DND-41 (cell line): ENCODE measurements at regions not wholly inside any gene's neighbourhood (a gene's known extent, or its start where the extent isn't known, plus 50 kb on each side); places are given as distances from the start of the nearest gene placed in this dataset.

Experiments used
- ATAC-seq: fragments of 200-7000 bp; cut with Tn5 transposase; 3 replicates; pipeline ENCODE4 v1.9.1; 2021; ENCODE audit warnings: low read depth; ENCODE audit not compliant: insufficient read depth
- DNase-seq: peaks from one replicate; pipeline ENCODE4 v3.0.0-alpha.2; 2020
- H2AFZ ChIP-seq: 2 replicates; pipeline ENCODE4 v1.6.0; 2012; ENCODE audit warnings: low read depth, low read length
- H3K27ac ChIP-seq: 2 replicates; pipeline ENCODE4 v1.5.1; 2012; ENCODE audit warnings: low read length, inconsistent platforms
- H3K27me3 ChIP-seq: fragments of 200-600 bp; sonication (generic); 2 replicates; pipeline ENCODE4 v1.6.0; 2012; ENCODE audit warnings: low read length, mild to moderate bottlenecking, inconsistent platforms; ENCODE audit not compliant: insufficient read depth, poor library complexity
- H3K36me3 ChIP-seq: 2 replicates; pipeline ENCODE4 v1.5.1; 2012; ENCODE audit warnings: low read length, inconsistent platforms; ENCODE audit not compliant: insufficient read depth
- H3K4me1 ChIP-seq: 2 replicates; pipeline ENCODE4 v1.5.1; 2012; ENCODE audit warnings: mild to moderate bottlenecking, low read length; ENCODE audit not compliant: insufficient read depth
- H3K4me2 ChIP-seq: 2 replicates; pipeline ENCODE4 v1.6.0; 2012; ENCODE audit warnings: mild to moderate bottlenecking, moderate library complexity, low read length, inconsistent platforms; ENCODE audit not compliant: insufficient read depth
- H3K4me3 ChIP-seq, 2 experiments: fragments of 200-600 bp in 1 of 2; shearing (Covaris generic) in 1 of 2; 2 replicates each; pipeline ENCODE4 v1.5.1; 2012 to 2016; ENCODE audit warnings: inconsistent platforms in 2 of 2, low read length in 2 of 2, mild to moderate bottlenecking in 2 of 2, low read depth in 1 of 2, moderate library complexity in 1 of 2
- H3K79me2 ChIP-seq: 2 replicates; pipeline ENCODE4 v1.6.0; 2012; ENCODE audit warnings: low read length, inconsistent platforms; ENCODE audit not compliant: insufficient read depth
- H3K9ac ChIP-seq: 2 replicates; pipeline ENCODE4 v1.6.0; 2012; ENCODE audit warnings: low read depth, mild to moderate bottlenecking, inconsistent platforms, low read length, moderate library complexity
- H3K9me3 ChIP-seq: 2 replicates; pipeline ENCODE4 v1.5.1; 2012; ENCODE audit warnings: low read length, moderate library complexity, mild to moderate bottlenecking, inconsistent platforms; ENCODE audit not compliant: insufficient read depth, severe bottlenecking
- H4K20me1 ChIP-seq: 2 replicates; pipeline ENCODE4 v1.6.0; 2012; ENCODE audit warnings: low read length; ENCODE audit not compliant: insufficient read depth
- EZH2 ChIP-seq: IDR thresholded peaks from 3 replicates; pipeline ENCODE4 v1.6.1; 2012; ENCODE audit warnings: borderline replicate concordance, low read depth, mild to moderate bottlenecking, moderate library complexity, low read length, inconsistent platforms; ENCODE audit not compliant: severe bottlenecking
- TF ChIP-seq, protein P1 (sequence below): IDR thresholded peaks from 2 replicates; pipeline ENCODE4 v1.5.1; 2012; ENCODE audit warnings: borderline replicate concordance, low read length, moderate library complexity, mild to moderate bottlenecking; ENCODE audit not compliant: poor library complexity, severe bottlenecking; ENCODE audit errors: extremely low read depth

DNA sequence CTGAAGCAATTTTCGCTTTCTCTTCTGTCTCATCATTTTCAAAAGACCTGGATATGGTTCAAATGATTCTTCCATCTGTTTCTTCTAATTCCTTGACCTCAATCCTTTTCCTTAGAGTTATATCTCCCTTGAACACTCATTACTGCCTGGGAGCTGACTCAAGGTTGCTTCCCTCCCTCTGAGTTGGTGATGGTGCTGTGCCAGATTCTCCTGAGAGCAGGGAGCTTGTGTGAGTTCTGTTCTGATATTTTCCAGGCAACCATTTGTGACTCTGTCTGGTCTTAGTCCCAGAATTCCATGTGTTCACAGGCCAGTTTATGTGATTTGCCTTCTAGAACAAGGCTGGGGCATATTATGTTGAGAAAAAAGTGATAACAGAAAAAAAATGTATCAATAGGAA, 505.1 kb upstream of the SYT1 start:
- DNase-seq (no peak), ATAC-seq (no peak)
- TF ChIP-seq, protein P1, sequence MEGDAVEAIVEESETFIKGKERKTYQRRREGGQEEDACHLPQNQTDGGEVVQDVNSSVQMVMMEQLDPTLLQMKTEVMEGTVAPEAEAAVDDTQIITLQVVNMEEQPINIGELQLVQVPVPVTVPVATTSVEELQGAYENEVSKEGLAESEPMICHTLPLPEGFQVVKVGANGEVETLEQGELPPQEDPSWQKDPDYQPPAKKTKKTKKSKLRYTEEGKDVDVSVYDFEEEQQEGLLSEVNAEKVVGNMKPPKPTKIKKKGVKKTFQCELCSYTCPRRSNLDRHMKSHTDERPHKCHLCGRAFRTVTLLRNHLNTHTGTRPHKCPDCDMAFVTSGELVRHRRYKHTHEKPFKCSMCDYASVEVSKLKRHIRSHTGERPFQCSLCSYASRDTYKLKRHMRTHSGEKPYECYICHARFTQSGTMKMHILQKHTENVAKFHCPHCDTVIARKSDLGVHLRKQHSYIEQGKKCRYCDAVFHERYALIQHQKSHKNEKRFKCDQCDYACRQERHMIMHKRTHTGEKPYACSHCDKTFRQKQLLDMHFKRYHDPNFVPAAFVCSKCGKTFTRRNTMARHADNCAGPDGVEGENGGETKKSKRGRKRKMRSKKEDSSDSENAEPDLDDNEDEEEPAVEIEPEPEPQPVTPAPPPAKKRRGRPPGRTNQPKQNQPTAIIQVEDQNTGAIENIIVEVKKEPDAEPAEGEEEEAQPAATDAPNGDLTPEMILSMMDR: no peak
- no peak for TF ChIP-seq EZH2
- Histone ChIP-seq H3K79me2 (no peaks in the 10 kb centered on the region), H3K9ac (no peak overlapping the region), H2AFZ (no peak overlapping the region), H4K20me1 (no peaks in the 10 kb centered on the region), H3K9me3 (no peaks in the 10 kb centered on the region), H3K4me3 (no peak overlapping the region), H3K27ac (no peak overlapping the region), H3K4me1 (no peaks in the 10 kb centered on the region), H3K27me3 (no peaks in the 10 kb centered on the region), H3K36me3 (no peaks in the 10 kb centered on the region), H3K4me2 (no peak overlapping the region)

DNA sequence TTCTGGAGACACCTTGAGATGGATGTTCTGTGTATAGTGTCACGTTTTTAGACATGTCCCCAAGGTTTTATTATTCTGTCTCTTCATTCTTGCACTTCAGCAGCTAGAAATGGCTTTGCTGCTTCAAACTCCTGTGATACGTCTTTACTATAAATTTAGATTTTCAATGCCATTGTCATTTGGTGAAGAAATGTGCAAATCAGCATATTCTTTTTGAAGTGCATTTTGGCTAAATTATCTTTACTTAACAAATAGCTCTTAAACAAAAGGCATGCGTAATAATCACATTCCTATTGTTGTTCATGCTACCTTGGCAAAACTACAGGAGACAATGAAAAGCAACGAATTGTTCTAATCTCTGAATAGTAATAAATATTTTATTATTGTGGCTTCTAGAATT, 502.9 kb upstream of the SYT1 start:
- no peaks in the 10 kb centered on the region for H3K36me3 ChIP-seq
- no peak overlapping the region for H2AFZ ChIP-seq
- no peak overlapping the region for H3K4me3 ChIP-seq
- no peak for DNase-seq
- no peak overlapping the region for H3K4me2 ChIP-seq
- H3K4me1 ChIP-seq: no peaks in the 10 kb centered on the region
- H3K9ac ChIP-seq: no peak overlapping the region
- H3K9me3 ChIP-seq: no peaks in the 10 kb centered on the region
- H3K79me2 ChIP-seq: no peaks in the 10 kb centered on the region
- no peak for TF ChIP-seq EZH2
- TF ChIP-seq, protein P1: no peak
- no peak for ATAC-seq
- H3K27me3 ChIP-seq: no peaks in the 10 kb centered on the region
- H3K27ac ChIP-seq: no peak overlapping the region
- H4K20me1 ChIP-seq: no peaks in the 10 kb centered on the region

DNA sequence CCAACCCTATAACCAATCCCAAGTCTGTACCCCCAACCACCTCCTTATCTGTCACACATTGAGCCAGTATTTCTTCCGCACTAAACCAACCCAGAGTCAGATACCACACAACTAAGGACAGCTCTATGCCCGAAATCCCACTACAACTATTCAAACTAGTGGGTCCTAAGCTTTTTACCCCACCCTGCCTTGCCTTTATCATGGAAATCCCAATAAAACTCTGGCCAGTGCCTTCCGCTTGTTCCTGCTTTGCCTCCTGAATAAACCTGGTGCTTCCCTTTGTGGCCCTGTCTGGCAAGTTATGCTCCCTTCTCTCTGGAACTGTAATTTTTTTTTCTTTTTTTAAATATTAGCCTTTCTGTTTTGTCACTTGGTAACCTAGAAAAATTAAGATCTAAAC, 493.3 kb upstream of the SYT1 start:
- no peak overlapping the region for H3K27ac ChIP-seq
- ATAC-seq: no peak

DNA sequence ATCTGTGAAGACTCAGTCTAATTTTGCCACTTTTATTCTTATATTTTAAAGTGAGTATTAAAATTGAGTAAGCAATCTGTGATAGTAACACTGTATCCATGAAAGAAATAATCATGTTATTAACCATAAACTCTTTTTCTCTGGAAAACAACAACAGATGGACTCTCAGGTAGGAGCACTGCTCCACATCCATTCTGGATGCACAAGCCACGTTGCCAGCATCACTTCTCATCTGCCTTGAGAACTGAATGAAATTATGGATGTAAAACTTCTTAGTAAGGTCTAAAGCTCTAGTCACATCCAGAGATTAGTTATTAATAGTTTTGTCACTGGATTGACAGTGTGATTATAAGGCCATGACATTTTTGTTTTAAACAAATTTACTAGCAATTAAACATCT, 489.1 kb upstream of the SYT1 start:
- H3K27me3 ChIP-seq: no peaks in the 10 kb centered on the region
- no peaks in the 10 kb centered on the region for H3K36me3 ChIP-seq
- no peaks in the 10 kb centered on the region for H4K20me1 ChIP-seq
- DNase-seq (no peak), ATAC-seq (no peak)
- H3K4me3 ChIP-seq: no peak overlapping the region
- no peak overlapping the region for H3K4me2 ChIP-seq
- H3K27ac ChIP-seq: no peak overlapping the region
- H3K9me3 ChIP-seq: peaks cover 6% of the 10 kb centered on the region
- H3K4me1 ChIP-seq: no peaks in the 10 kb centered on the region
- H3K9ac ChIP-seq: no peak overlapping the region
- TF ChIP-seq EZH2: no peak
- TF ChIP-seq, protein P1: no peak
- no peaks in the 10 kb centered on the region for H3K79me2 ChIP-seq
- no peak overlapping the region for H2AFZ ChIP-seq

More for the DNA sequence above, 493.3 kb upstream of the SYT1 start:
- Histone ChIP-seq H4K20me1 (no peaks in the 10 kb centered on the region), H3K36me3 (no peaks in the 10 kb centered on the region), H3K9ac (no peak overlapping the region), H3K9me3 (no peaks in the 10 kb centered on the region), H3K4me1 (no peaks in the 10 kb centered on the region), H3K4me2 (no peak overlapping the region), H3K79me2 (no peaks in the 10 kb centered on the region), H3K4me3 (no peak overlapping the region), H2AFZ (no peak overlapping the region), H3K27me3 (no peaks in the 10 kb centered on the region)
- DNase-seq: no peak
- no peak for TF ChIP-seq EZH2
- TF ChIP-seq, protein P1: no peak
